ENCODE measurements at regions not wholly inside any gene's neighbourhood (a gene's known extent, or its start where the extent isn't known, plus 50 kb on each side); places are given as distances from the start of the nearest gene placed in this dataset.

DNA sequence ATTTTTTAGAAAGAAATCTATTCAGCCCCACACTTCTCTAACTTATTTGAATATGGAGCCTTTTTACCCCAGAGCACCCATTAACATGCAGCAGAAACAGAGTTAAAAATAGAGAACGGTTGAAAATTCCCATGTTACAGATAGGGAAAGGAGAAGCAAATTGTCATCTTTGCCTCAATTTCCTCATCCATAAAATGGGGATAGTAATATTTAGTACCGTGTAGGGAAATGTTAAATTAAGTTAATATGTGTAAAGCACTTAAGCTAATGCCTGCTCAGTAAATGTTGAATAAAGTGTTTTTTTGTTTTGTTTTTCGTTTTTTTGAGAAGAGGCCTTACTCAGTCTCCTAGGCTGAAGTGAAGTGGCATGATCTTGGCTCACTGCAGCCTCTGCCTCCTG is 50.3 kb downstream of the NAV1 start:
- DNase-seq = no peak

DNA sequence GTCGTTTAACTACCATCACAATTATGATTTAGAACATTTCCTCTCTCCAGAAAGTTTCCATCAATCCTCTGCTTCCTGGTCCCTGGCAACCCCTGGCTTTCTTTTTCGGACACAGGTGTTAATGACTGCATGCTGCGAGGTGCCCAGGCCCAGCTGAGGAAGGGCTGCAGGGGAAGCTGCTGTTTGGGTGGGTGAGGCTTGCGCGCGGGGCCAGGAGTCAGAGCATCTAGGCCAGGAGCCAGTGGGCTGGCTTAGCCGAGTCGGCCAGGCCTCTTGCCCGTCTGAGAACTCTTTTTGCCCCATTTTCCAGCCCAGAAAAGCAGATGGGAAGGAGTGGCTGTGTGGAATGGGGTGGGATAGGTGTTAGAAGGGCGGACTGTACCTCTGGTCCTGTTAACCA is 51.5 kb downstream of the NAV1 start:
- no peak for DNase-seq

DNA sequence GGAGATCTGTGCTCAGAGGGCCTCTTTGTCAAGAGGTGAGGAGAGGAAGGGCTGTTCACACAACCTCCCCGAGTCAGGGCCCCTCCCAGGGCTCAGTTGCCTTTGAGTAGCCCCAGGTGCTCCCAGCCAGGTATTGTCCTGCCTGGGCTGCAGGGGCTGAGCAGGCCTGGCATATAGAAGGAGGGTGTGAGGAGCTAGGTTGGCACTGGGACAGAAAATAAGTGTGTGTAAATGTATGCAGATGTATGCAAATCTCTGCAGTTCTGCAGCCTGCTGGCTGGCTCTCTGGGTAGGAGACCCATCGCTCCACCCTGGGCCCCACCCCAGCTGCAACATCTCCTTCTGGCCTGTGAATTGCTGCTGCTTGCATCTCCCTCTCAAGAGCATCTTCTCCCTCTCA is 52.4 kb downstream of the NAV1 start:
- no peak for DNase-seq

DNA sequence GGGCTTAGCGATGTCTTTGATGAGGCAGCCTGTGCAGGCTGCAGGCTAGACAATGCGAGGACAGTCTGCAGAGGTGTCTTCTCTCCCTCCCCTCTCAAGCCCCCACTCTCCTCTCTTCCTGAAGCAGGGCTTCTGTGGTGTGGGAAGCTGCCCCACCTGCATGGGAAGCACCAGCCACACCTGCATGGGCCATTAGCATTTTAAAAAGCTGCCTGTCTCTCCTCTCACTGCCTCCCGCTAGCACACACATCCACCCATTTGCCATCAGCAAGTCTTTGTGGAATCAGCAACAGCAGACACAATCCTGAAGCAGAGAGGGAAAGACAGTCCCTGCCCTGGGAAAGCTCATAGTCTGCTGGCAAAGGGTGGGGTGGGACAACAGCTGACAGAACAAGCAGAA is 53.1 kb downstream of the NAV1 start:
- no peak for DNase-seq

GRCh38 chr1:201593200-201593921 is 54.4 kb downstream of the NAV1 start:
- DNase-seq = no peak

- DNase-seq = no peak
Measured at GRCh38 chr1:201594575-201595245, 55.8 kb downstream of the NAV1 start.

- no peak for DNase-seq
Measured at GRCh38 chr1:201595381-201595780, 56.5 kb downstream of the NAV1 start.

DNA sequence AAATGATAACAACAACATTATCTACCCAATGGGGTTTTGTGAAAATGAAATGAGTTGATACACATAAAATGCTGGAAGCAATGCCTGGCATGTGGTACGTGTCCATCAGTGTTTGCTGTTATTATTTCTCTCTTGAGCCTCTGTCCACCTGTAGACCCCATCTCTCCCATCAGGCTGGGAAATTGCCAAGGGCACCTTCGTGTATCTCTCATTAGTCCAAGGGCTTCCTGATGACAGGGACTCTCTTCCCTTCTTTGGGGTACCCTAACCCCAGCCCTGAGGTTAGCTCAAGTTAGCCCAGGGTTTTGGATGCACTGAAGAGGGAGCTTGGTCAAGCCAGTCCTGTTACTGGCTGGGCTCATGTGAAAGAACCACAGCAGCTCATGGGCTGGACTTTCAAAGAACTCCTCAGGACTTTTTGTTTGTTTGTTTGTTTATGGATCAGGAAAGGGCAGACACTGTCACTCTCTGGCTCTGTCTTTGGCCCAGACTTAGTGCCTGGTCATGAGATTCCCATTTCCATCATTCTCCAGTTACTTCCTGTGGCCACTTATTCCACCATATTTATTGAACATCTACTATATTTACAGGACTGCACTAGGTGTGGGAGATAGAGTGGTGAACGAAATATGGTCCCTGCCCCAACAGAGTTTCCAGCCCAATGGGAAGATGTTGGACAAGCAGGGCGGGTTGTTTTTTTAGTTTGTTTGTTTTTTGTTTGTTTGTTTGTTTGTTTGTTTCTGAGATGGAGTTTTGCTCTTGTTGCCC is 57.4 kb downstream of the NAV1 start:
- no peak for DNase-seq

- no peak for DNase-seq
Measured at GRCh38 chr1:201597551-201598230, 58.8 kb downstream of the NAV1 start.

DNA sequence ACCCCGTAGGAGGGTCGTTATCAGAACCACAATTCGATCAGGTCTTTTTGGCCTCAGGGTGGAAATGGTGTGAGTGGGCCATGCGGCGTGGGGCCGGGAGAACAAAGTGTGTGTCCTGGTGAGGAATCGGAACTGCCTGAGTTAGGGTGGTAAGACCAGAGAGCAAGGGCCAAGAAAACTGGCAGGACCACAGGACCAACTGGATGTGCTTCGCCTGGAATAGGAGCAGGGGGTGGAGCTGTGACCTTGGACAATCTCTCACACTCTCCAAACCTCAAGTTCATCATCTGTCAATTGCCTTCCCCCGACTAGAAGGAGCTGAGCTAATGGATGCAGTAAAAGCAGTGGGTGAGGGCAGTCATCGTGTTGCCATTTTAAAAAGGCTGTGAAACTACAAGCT is 59.5 kb downstream of the NAV1 start:
- DNase-seq = no peak

DNA sequence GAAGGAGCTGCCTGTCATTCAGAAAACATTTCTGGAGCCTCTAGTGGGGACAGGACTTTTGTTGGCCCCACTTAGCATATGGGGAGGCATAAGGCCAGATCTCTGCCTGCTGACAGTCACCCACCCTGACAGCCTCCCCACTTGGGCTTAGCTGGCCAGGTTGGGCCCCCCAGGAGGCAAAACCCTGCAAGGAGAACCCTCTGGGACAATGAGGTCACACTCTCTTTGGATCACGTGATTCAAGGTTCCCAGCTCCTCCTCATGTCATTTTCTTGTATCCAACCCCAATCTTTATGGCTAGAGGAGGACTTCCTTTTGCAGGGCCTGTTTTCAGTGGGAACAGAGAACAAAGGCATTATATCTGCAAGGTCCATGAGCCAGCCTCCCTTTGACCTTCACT is 60.0 kb downstream of the NAV1 start:
- no peak for DNase-seq

DNA sequence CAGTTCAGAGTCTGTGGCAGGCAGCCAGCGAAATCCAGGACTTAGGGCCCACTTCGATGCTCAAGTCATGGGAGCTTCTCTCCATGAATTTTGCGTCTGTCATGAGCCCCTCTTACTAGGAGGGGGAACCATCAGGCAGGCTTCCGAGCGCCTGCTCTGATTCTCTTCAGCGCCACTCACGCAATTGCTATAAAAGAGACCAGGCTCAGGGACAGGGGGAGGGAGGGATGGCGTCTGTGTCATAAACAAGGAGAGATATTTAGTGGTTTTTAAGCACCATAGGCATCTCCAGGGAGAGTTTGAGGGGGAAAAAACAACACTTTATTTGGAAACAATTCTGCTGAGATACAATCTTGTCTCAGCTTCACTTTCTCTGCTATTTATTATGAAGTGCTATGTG is 60.6 kb downstream of the NAV1 start:
- no peak for DNase-seq

DNA sequence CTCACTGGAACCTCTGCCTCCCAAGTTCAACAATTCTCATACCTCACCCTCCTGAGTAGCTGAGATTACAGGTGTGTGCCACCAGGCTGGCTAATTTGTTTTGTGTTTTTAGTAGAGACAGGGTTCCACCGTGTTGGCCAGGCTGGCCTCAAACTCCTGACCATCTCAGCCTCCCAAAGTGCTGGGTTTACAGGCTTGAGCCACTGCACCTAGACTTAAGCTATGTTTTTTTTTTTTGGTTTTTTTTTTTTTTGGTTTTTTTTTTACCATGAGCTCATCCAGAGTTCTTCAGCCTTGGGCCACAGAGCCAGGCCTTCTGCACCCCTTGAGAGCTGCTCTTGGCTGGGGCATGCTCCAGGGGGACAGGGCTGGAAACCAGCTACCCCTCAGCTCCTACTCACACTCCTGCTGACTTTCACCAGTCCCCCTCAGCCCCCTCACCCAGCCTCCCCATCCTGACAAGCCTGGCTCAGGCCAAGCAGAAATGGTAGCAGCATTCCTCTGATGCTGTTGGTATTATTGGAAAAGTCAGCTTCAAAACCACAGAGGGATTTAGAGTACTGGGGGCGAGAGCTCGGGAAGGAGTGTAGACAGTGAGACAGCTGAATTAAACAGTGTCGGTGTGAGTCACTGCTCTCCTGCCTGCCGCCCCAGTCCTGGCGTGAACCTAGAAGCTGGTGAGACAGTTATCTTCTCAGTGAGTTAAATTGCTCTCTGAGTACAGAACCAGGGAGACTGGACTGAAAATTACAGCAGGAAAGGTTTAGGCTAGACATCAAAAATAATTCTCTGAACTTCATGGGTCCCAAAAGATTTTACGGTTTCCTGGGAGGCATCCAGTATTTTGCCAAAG is 63.7 kb downstream of the NAV1 start:
- DNase-seq = no peak

DNA sequence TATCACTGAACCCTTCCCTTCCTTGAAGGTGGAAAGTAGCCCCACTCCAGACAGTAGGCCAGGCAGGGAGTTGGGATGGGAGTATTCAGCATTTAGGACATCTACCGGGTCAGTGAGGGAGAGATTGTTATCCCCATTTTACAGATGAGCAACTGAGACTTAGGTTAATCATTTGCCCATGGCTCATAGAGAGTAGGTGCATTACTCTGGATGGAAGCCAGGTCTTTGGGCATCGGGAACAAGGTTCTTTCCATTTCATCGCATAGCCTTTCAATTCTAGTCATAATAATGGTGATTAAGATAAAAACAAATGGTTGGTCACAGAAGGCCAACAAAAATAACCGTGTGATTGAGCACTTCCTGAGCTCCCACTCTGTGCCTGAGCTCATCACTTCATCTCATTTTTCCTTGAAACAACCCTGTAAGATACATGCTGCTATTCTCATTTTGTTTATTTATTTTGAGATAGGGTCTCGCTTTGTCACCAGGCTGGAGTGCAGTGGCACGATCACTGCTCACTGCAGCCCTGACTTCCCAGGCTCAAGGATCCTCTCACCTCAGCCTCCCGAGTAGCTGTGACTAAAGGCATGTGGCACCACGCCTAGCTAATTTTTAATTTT is 64.8 kb downstream of the NAV1 start:
- no peak for DNase-seq

GRCh38 chr1:201605385-201606010 is 66.6 kb downstream of the NAV1 start:
- no peak for DNase-seq

- no peak for DNase-seq
Measured at GRCh38 chr1:201606096-201606495, 67.2 kb downstream of the NAV1 start.

- no peak for DNase-seq
Measured at GRCh38 chr1:201606623-201607022, 67.7 kb downstream of the NAV1 start.

DNA sequence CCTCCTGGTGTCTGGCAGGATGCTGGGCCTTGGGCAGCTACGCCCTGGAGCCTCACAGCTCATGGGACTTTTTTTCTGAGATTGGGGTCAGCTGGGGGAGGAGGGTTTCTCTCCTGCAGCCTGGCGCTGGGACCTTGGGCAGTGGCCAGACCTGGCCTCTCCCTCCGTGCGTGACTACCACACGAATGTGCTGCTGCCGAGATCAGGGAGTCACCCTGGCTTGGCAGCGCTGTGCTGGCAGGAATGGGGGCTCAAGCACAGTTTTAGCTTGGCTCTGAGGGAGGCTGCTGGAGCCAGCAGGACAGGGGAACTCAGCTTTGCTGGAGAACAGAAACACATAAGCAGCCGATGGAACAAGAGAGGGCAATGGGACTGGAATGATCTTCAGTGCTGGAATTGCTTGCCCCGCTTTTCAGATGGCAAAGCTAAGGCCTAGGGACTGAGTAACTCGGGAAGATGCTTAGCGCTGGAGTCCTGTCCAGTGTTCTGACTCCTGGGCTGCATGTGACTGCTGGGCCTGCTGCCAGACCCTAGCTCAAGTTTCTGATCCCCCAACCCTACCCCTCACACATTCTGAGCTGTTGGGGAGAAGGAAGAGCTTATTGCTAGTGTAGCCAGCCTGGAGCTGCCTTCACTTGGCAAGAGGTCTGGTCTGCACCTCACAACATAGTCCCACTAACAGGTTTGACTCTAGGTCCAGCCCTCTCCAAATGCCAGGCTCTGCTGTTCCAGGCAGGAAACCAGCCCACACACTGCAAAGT is 69.9 kb downstream of the NAV1 start:
- no peak for DNase-seq

DNA sequence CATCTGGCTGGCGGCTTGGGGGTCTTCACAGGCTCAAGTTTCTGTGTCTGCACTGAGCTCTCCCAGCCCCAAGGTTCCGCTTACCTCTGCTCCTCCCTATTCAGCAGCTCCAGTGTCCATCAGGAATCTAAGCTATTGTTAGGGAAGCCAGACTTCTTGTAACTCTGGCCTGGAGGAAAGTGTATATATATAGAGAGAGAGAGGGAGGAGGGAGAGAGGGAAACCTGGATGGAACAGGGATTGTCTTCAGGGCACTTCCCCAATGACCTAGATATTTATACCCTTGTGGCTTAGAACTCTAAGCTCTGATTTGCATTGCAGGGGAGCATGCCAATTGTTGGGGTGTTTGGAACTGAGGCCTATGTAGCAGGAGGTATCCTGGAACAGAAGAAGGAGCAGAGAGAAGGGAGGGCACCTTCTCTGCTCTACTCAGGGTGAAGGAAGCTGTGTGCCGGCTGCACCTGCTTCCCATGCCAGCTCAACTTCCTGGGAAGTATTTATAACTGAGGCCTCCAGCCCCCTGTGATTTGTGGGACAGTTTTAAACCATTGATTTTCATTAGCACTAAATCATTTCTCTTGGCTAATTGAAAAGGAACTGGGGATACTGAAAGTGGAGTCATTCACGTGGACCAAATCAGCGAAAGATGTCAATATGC is 70.9 kb downstream of the NAV1 start:
- no peak for DNase-seq

DNA sequence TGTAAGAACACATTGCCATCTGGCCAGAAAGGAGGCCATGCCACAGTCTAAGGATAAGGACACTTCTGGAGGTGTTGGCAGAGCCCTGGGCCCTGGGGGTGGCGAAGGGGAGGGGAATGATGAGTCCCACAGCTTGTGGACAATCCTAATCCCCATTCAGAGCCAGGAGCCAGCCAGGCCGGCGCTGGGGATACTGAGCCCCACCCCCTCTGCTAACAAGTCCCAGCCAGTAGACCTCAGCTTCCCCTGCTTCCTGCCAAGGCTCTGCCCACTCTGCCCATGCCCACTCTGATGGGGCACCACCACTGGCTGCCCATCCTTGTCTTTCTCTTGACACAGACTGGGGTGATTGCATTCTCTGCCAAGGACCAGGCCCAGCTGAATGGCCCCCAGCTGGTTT is 71.9 kb downstream of the NAV1 start:
- no peak for DNase-seq

All from activated T-cell treated with anti-CD3 and anti-CD28 coated beads, Interleukin-2, amount 50 U/mL, for 1 hour (primary cell).